ENCODE measurements at regions not wholly inside any gene's neighbourhood (a gene's known extent, or its start where the extent isn't known, plus 50 kb on each side); places are given as distances from the start of the nearest gene placed in this dataset.

DNA sequence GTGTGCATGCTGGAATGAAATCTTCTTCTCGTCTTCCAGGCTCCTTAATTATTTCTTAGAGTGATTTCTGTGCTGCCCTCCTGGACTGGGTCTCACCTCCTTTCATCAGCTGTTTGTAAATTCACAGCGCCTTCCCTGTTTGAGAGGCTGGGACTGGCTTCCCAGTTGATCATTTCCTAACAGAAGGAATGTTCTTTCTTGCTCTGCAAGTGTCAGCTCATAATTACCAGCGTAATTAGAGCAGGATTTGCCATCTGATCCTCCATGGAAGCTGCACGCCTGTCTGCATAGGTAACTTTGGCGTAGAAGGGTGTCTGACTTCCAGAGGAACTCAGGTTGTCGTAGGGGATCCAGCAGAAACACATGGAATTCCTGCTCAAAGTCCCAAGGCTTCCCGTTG, 375.0 kb upstream of the EEF2KMT start:
- no peak overlapping the region for H2AFZ ChIP-seq (ENCODE audit: insufficient read depth, low read length, poor library complexity)
- no peaks in the 10 kb centered on the region for H3K4me1 ChIP-seq (ENCODE audit: control insufficient read depth in 1 of 2, insufficient read depth in 2 of 2, low read length in 2 of 2)
- no peak overlapping the region for H2BK12ac ChIP-seq (ENCODE audit: low read length)
- H2BK120ac ChIP-seq (ENCODE audit: insufficient read depth, low read length, poor library complexity) = no peak overlapping the region
- H3K79me2 ChIP-seq (ENCODE audit: control insufficient read depth, insufficient read depth, low read length, poor library complexity) = no peaks in the 10 kb centered on the region
- H3K9ac ChIP-seq (ENCODE audit: low read length) = no peak overlapping the region
- no peak overlapping the region for H2AK5ac ChIP-seq (ENCODE audit: low read length)
- no peaks in the 10 kb centered on the region for H3K36me3 ChIP-seq (ENCODE audit: control insufficient read depth in 1 of 2, insufficient read depth in 2 of 2, low read length in 2 of 2)
- no peak overlapping the region for H3K27ac ChIP-seq (ENCODE audit: low read depth, low read length)
- H3K79me1 ChIP-seq (ENCODE audit: low read length) = no peaks in the 10 kb centered on the region
- H3K4me2 ChIP-seq (ENCODE audit: low read length) = no peak overlapping the region
- no peak for DNase-seq
- no peak overlapping the region for H3K18ac ChIP-seq (ENCODE audit: low read length)
- no peak overlapping the region for H4K8ac ChIP-seq (ENCODE audit: low read depth, low read length)
- no peaks in the 10 kb centered on the region for H3K27me3 ChIP-seq (ENCODE audit: insufficient read depth, low read length)
- H3K23ac ChIP-seq (ENCODE audit: low read length) = no peak overlapping the region
- WGBS (ENCODE audit: extremely low coverage, insufficient coverage, insufficient read length) = no CpG with 5 or more reads among the region's 7 CpGs
- H3K14ac ChIP-seq (ENCODE audit: low read length) = no peak overlapping the region
- H4K91ac ChIP-seq (ENCODE audit: low read depth, low read length) = no peak overlapping the region
- no peaks in the 10 kb centered on the region for H3K9me3 ChIP-seq (ENCODE audit: insufficient read depth, low read depth, low read length)
- H3K4me3 ChIP-seq (ENCODE audit: low read depth, low read length) = no peak overlapping the region
- H2BK5ac ChIP-seq (ENCODE audit: low read depth, low read length, poor library complexity) = no peak overlapping the region
- H3K4ac ChIP-seq (ENCODE audit: low read depth, low read length) = no peak overlapping the region
- no peak overlapping the region for H4K12ac ChIP-seq (ENCODE audit: low read depth, low read length)

DNA sequence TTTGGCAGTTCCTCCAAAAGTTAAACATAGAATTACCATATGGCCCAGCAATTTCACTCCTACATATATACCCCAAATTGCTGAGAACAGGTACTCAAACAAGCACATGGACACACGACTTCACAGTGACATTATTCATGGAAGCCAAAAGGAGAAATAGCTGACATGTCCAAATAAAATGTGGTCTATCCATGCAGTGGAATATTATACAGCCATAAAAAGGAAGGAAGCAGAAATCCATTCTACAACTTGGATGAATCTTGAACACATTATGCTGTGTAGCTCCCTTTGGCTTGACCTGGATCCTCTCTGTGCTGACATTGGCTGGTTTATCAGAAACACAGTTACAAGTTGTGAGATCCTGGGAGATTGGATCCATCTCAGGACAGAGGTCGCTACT, 370.9 kb upstream of the EEF2KMT start:
- Histone ChIP-seq H3K4ac (ENCODE audit: low read depth, low read length) (no peak overlapping the region), H2BK5ac (ENCODE audit: low read depth, low read length, poor library complexity) (no peak overlapping the region), H2BK120ac (ENCODE audit: insufficient read depth, low read length, poor library complexity) (no peak overlapping the region), H3K4me1 (ENCODE audit: control insufficient read depth in 1 of 2, insufficient read depth in 2 of 2, low read length in 2 of 2) (no peaks in the 10 kb centered on the region), H2BK12ac (ENCODE audit: low read length) (no peak overlapping the region), H4K91ac (ENCODE audit: low read depth, low read length) (no peak overlapping the region), H4K8ac (ENCODE audit: low read depth, low read length) (no peak overlapping the region), H3K23ac (ENCODE audit: low read length) (no peak overlapping the region), H2AFZ (ENCODE audit: insufficient read depth, low read length, poor library complexity) (no peak overlapping the region), H3K14ac (ENCODE audit: low read length) (no peak overlapping the region), H3K4me3 (ENCODE audit: low read depth, low read length) (no peak overlapping the region), H3K18ac (ENCODE audit: low read length) (no peak overlapping the region), H3K27ac (ENCODE audit: low read depth, low read length) (no peak overlapping the region), H3K27me3 (ENCODE audit: insufficient read depth, low read length) (no peaks in the 10 kb centered on the region), H3K36me3 (ENCODE audit: control insufficient read depth in 1 of 2, insufficient read depth in 2 of 2, low read length in 2 of 2) (no peaks in the 10 kb centered on the region), H3K79me1 (ENCODE audit: low read length) (no peaks in the 10 kb centered on the region), H3K79me2 (ENCODE audit: control insufficient read depth, insufficient read depth, low read length, poor library complexity) (no peaks in the 10 kb centered on the region), H3K9ac (ENCODE audit: low read length) (no peak overlapping the region), H4K12ac (ENCODE audit: low read depth, low read length) (no peak overlapping the region), H2AK5ac (ENCODE audit: low read length) (no peak overlapping the region), H3K9me3 (ENCODE audit: insufficient read depth, low read depth, low read length) (no peaks in the 10 kb centered on the region), H3K4me2 (ENCODE audit: low read length) (no peak overlapping the region)
- WGBS (ENCODE audit: extremely low coverage, insufficient coverage, insufficient read length) = no CpG with 5 or more reads among the region's 2 CpGs
- DNase-seq = no peak

DNA sequence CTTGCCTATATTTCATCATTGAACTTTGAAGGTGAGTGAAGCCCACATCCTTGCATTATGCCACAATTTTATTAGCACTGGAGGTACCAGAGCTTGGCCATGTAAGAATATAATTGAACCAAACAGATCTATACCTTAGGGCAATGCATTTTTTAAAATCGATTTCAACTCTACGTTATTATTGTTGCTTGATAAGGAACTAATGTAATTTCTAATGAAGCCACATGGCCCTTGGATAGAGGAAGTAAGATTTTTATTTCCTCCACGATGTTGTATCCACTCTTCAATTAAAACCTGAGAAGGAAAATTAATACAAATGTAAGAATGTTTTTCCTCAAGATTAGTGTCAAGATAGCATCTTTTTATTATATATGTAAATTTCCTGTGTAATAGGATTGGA, 370.0 kb upstream of the EEF2KMT start:
- H3K4me3 ChIP-seq (ENCODE audit: low read depth, low read length) = no peak overlapping the region
- WGBS (ENCODE audit: extremely low coverage, insufficient coverage, insufficient read length) = no CpG with 5 or more reads among the region's 3 CpGs
- H3K79me2 ChIP-seq (ENCODE audit: control insufficient read depth, insufficient read depth, low read length, poor library complexity) = no peaks in the 10 kb centered on the region
- no peaks in the 10 kb centered on the region for H3K36me3 ChIP-seq (ENCODE audit: control insufficient read depth in 1 of 2, insufficient read depth in 2 of 2, low read length in 2 of 2)
- H3K27ac ChIP-seq (ENCODE audit: low read depth, low read length) = no peak overlapping the region
- H3K4me1 ChIP-seq (ENCODE audit: control insufficient read depth in 1 of 2, insufficient read depth in 2 of 2, low read length in 2 of 2) = no peaks in the 10 kb centered on the region
- H3K9me3 ChIP-seq (ENCODE audit: insufficient read depth, low read depth, low read length) = no peaks in the 10 kb centered on the region
- H3K23ac ChIP-seq (ENCODE audit: low read length) = no peak overlapping the region
- no peaks in the 10 kb centered on the region for H3K79me1 ChIP-seq (ENCODE audit: low read length)
- H4K12ac ChIP-seq (ENCODE audit: low read depth, low read length) = no peak overlapping the region
- no peaks in the 10 kb centered on the region for H3K27me3 ChIP-seq (ENCODE audit: insufficient read depth, low read length)
- H3K4ac ChIP-seq (ENCODE audit: low read depth, low read length) = no peak overlapping the region
- no peak for DNase-seq
- H3K18ac ChIP-seq (ENCODE audit: low read length) = no peak overlapping the region
- H3K14ac ChIP-seq (ENCODE audit: low read length) = no peak overlapping the region
- H3K4me2 ChIP-seq (ENCODE audit: low read length) = no peak overlapping the region
- no peak overlapping the region for H2AK5ac ChIP-seq (ENCODE audit: low read length)
- no peak overlapping the region for H2BK5ac ChIP-seq (ENCODE audit: low read depth, low read length, poor library complexity)
- H4K8ac ChIP-seq (ENCODE audit: low read depth, low read length) = no peak overlapping the region
- no peak overlapping the region for H2AFZ ChIP-seq (ENCODE audit: insufficient read depth, low read length, poor library complexity)
- H3K9ac ChIP-seq (ENCODE audit: low read length) = no peak overlapping the region
- H4K91ac ChIP-seq (ENCODE audit: low read depth, low read length) = no peak overlapping the region
- no peak overlapping the region for H2BK120ac ChIP-seq (ENCODE audit: insufficient read depth, low read length, poor library complexity)
- no peak overlapping the region for H2BK12ac ChIP-seq (ENCODE audit: low read length)

DNA sequence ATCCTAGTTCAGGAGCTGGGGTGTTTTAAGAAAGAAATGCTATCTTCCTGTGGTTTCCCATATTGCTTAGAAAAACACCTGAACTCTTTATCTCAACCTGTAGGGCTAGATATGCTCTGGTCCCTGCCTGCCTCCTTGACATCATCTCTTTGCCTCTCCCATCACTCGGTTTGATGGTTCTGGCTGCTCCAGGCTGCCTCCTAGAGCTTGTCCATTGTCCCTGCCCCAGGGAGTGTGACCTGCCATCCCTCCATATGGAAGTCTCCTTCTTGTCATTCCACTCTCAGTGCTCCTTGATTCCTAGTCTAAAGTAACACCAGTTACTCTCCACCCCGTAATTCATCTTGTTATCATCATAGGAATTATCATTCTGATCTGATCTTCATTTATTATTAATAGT, 369.0 kb upstream of the EEF2KMT start:
- Histone ChIP-seq H3K79me1 (ENCODE audit: low read length) (no peaks in the 10 kb centered on the region), H3K4me3 (ENCODE audit: low read depth, low read length) (no peak overlapping the region), H3K4me2 (ENCODE audit: low read length) (no peak overlapping the region), H3K79me2 (ENCODE audit: control insufficient read depth, insufficient read depth, low read length, poor library complexity) (no peaks in the 10 kb centered on the region), H3K27me3 (ENCODE audit: insufficient read depth, low read length) (no peaks in the 10 kb centered on the region), H3K36me3 (ENCODE audit: control insufficient read depth in 1 of 2, insufficient read depth in 2 of 2, low read length in 2 of 2) (no peaks in the 10 kb centered on the region), H3K9ac (ENCODE audit: low read length) (no peak overlapping the region), H2BK120ac (ENCODE audit: insufficient read depth, low read length, poor library complexity) (no peak overlapping the region), H3K14ac (ENCODE audit: low read length) (no peak overlapping the region), H2AFZ (ENCODE audit: insufficient read depth, low read length, poor library complexity) (no peak overlapping the region), H2BK5ac (ENCODE audit: low read depth, low read length, poor library complexity) (no peak overlapping the region), H3K4ac (ENCODE audit: low read depth, low read length) (no peak overlapping the region), H4K91ac (ENCODE audit: low read depth, low read length) (no peak overlapping the region), H3K27ac (ENCODE audit: low read depth, low read length) (no peak overlapping the region), H3K9me3 (ENCODE audit: insufficient read depth, low read depth, low read length) (no peaks in the 10 kb centered on the region), H3K23ac (ENCODE audit: low read length) (no peak overlapping the region), H3K18ac (ENCODE audit: low read length) (no peak overlapping the region), H4K12ac (ENCODE audit: low read depth, low read length) (no peak overlapping the region), H2AK5ac (ENCODE audit: low read length) (no peak overlapping the region), H2BK12ac (ENCODE audit: low read length) (no peak overlapping the region), H3K4me1 (ENCODE audit: control insufficient read depth in 1 of 2, insufficient read depth in 2 of 2, low read length in 2 of 2) (no peaks in the 10 kb centered on the region), H4K8ac (ENCODE audit: low read depth, low read length) (no peak overlapping the region)
- no peak for DNase-seq
- WGBS (ENCODE audit: extremely low coverage, insufficient coverage, insufficient read length) = no CpG with 5 or more reads among the region's 2 CpGs
